Stomach (tissue), 8 donors: ENCODE measurements at regions not wholly inside any gene's neighbourhood (a gene's known extent, or its start where the extent isn't known, plus 50 kb on each side); places are given as distances from the start of the nearest gene placed in this dataset.
A peak's percentile ranks its signal among the peaks of the same experiment; 100 is the strongest.

Experiments used
- DNase-seq, 2 donors: peaks; one replicate each; pipeline versions ENCODE4 v3.0.0 to v3.0.0-alpha.2; 2013 to 2019
- H3K27ac ChIP-seq, 5 donors: fragments of 200-600 bp in 4 of 5; sonication (generic) in 4 of 5; one replicate each; pipeline ENCODE4 v1.5.1; 2013 to 2019; ENCODE audit warnings: mild to moderate bottlenecking in 1 of 5, moderate library complexity in 1 of 5
- H3K27me3 ChIP-seq, 3 donors: fragments of 200-600 bp; sonication (generic); one replicate each; pipeline ENCODE4 v1.5.1; 2017 to 2019; ENCODE audit warnings: mixed run types in 1 of 3
- H3K36me3 ChIP-seq, 4 donors: fragments of 200-600 bp; sonication (generic); 1 replicate in 3 of 4; 2 replicates in 1 of 4; pipeline ENCODE4 v1.5.1; 2016 to 2019
- H3K4me1 ChIP-seq, 4 donors: fragments of 200-600 bp; sonication (generic); one replicate each; pipeline ENCODE4 v1.5.1; 2016 to 2019
- H3K4me3 ChIP-seq, 4 donors: fragments of 200-600 bp; sonication (generic) in 3 of 4; one replicate each; pipeline ENCODE4 v1.5.1; 2016 to 2019; ENCODE audit warnings: mild to moderate bottlenecking in 1 of 4
- H3K9me3 ChIP-seq, 4 donors: fragments of 200-600 bp; sonication (generic); one replicate each; pipeline ENCODE4 v1.5.1; 2016 to 2019
- CTCF ChIP-seq, 7 experiments: fragments of 450-650 bp in 4 of 7; fragments of 200-600 bp in 3 of 7; sonication (generic) in 3 of 7; IDR thresholded peaks; one replicate each; pipeline ENCODE4 v1.5.1; 2016 to 2019; ENCODE audit warnings: antibody characterized with exemption in 7 of 7, control low read depth in 2 of 7, mild to moderate bottlenecking in 1 of 7
- EP300 ChIP-seq: sonication (generic); formaldehyde crosslinking; IDR thresholded peaks from one replicate; pipeline ENCODE4 v1.6.1; 2017; ENCODE audit warnings: antibody characterized with exemption
- POLR2A ChIP-seq, 4 donors: fragments of 450-650 bp; IDR thresholded peaks; one replicate each; pipeline ENCODE4 v1.6.1; 2016; ENCODE audit warnings: antibody characterized with exemption in 4 of 4, control low read depth in 2 of 4, mild to moderate bottlenecking in 1 of 4, moderate library complexity in 1 of 4
- POLR2AphosphoS5 ChIP-seq, 3 donors: sonication (generic); formaldehyde crosslinking; IDR thresholded peaks; one replicate each; pipeline ENCODE4 v1.6.1; 2016; ENCODE audit warnings: antibody characterized with exemption in 3 of 3
- WGBS, 5 donors: extraction: QIAGEN DNeasy Blood & Tissue Kit in 3 of 5; methylation state at CpG; one replicate each; pipeline versions ENCODE4 v1.1.5 to v1.1.7; 2013 to 2018; 5-methylcytosine and 5-hydroxymethylcytosine counted together
- intact Hi-C: fragments of 100-400 bp; cut with DNase I; formaldehyde crosslinking; loops from one replicate; pipeline ENCODE4 v1.15.1; 2023; ENCODE audit warnings: low total_unique reads
- donor health status: healthy with polysubstance abuse.
- donor health status: Bipolar disorder and iron deficiency.
- donor health status: healthy.

DNA sequence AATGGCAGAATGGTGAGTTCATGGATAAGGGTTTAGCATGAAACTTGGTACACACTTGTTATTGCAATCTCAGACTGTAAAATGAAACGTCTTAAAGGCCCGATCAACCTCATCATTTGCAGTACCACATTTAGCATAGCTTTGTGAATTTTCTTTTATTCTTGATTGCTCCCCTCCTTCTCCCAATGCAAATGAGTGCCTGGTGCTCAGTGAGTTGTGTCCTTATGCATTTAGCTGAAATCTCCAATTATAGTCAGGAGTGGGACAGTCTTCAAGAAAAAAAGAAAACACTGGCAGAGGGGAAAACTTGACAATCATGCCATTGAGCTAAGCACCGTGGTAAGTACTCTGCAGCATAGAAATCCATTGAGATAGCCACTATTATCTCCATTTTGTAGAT, 161.0 kb upstream of the HMCN1 start:
- Histone ChIP-seq H3K27ac (no peak overlapping the region), H3K4me3 (no peak overlapping the region), H3K9me3 (peaks cover 0 to 4% (median 2%) of the 10 kb centered on the region in 4 donors), H3K4me1 (no peaks in the 10 kb centered on the region), H3K36me3 (no peaks in the 10 kb centered on the region), H3K27me3 (no peaks in the 10 kb centered on the region)
- intact Hi-C loops, result no loop called here
- 75 to 89% (median 76%) methylated on average over 3 of the region's 3 CpGs for WGBS, 5 donors
- DNase-seq, result no peak
- no peak for TF ChIP-seq CTCF (IDR thresholded peaks at IDR 0.05)
- no peak for TF ChIP-seq EP300
- no peak for TF ChIP-seq POLR2A (IDR thresholded peaks at IDR 0.05)
- no peak for TF ChIP-seq POLR2AphosphoS5 (IDR thresholded peaks at IDR 0.05)

DNA sequence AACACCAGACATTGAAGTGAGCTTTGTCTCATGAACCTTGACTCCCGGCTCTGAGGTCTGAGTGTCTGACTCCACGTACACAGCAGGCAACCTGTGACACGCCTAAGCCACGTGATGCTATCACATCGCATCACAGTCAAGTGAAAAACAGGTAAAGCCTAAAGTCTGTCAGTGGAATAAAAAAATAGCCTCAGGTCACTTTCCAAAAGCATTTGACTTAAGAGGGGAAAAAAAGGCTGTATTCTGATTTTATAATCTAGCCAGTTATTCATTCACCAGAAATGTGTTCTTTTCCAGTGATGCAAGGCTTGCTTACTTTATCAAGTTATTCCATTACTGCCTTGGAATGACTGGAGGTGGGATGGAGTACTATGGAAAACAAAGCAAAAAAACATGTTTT, 163.2 kb upstream of the HMCN1 start:
- WGBS, 5 donors, result 54 to 73% (median 62%) methylated on average over 5 of the region's 5 CpGs
- Histone ChIP-seq H3K4me1 (peaks cover 7 to 14% (median 12%) of the 10 kb centered on the region in 4 donors), H3K27me3 (no peaks in the 10 kb centered on the region), H3K9me3 (no peaks in the 10 kb centered on the region), H3K4me3 (no peak overlapping the region), H3K36me3 (no peaks in the 10 kb centered on the region), H3K27ac (no peak overlapping the region)
- intact Hi-C loops, result no loop called here
- TF ChIP-seq POLR2A (IDR thresholded peaks at IDR 0.05) (no peak), CTCF (IDR thresholded peaks at IDR 0.05) (no peak), EP300 (no peak), POLR2AphosphoS5 (IDR thresholded peaks at IDR 0.05) (no peak)
- DNase-seq, result peak in 1 of 2 donors; percentile 55

GRCh38 chr1:185568155-185569123, 165.8 kb upstream of the HMCN1 start:
- 67 to 84% (median 78%) methylated on average over 3 of the region's 3 CpGs for WGBS, 5 donors
- Histone ChIP-seq H3K4me1 (peaks cover 7 to 27% (median 15%) of the 10 kb centered on the region in 4 donors), H3K27me3 (no peaks in the 10 kb centered on the region), H3K27ac (no peak overlapping the region), H3K9me3 (no peaks in the 10 kb centered on the region), H3K4me3 (no peak overlapping the region), H3K36me3 (no peaks in the 10 kb centered on the region)
- DNase-seq, result no peak
- TF ChIP-seq POLR2AphosphoS5 (IDR thresholded peaks at IDR 0.05), result no peak
- no peak for TF ChIP-seq POLR2A (IDR thresholded peaks at IDR 0.05)
- TF ChIP-seq CTCF (IDR thresholded peaks at IDR 0.05), result no peak
- no peak for TF ChIP-seq EP300
- intact Hi-C loops, result no loop called here

DNA sequence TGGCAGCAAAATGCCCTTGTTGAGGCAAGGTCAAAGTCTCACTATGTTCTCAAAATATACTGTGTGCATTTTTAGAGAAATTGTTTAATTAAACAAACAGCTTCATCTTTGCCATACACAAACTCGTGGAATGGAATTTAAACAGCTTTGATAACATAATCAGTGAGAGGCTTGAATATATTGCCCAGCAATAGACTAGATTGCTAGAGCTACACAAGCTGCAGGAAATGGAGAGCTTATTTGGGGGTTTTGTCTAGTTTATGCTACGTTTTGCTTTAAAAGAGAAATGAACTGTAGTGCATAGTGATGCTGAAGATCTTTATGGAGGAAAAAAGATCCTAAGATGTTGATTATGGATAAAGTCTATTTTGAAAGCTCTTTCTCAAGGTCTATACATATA, 166.8 kb upstream of the HMCN1 start:
- Histone ChIP-seq H3K9me3 (no peaks in the 10 kb centered on the region), H3K36me3 (no peaks in the 10 kb centered on the region), H3K27me3 (no peaks in the 10 kb centered on the region), H3K27ac (peak overlapping the region in 3 of 5 donors; percentile 2 to 22 (median 5)), H3K4me3 (no peak overlapping the region), H3K4me1 (peaks cover 7 to 27% (median 15%) of the 10 kb centered on the region in 4 donors)
- TF ChIP-seq CTCF (IDR thresholded peaks at IDR 0.05) (no peak), POLR2A (IDR thresholded peaks at IDR 0.05) (no peak), POLR2AphosphoS5 (IDR thresholded peaks at IDR 0.05) (no peak), EP300 (no peak)
- intact Hi-C loops, result no loop called here
- no peak for DNase-seq
- WGBS, 5 donors, result 3 to 19% (median 11%) methylated on average over 2 of the region's 2 CpGs
